Iris pigment epithelial cell (primary cell): ENCODE measurements at regions not wholly inside any gene's neighbourhood (a gene's known extent, or its start where the extent isn't known, plus 50 kb on each side); places are given as distances from the start of the nearest gene placed in this dataset.
"Not testable (repeated sequence)": the region's sequence is repeated elsewhere in the genome, so short reads cannot be mapped to it uniquely, and the experiment has no call there.

ENCODE experiments used
- DNase-seq: peaks from one replicate; pipeline ENCODE4 v3.0.0-alpha.2; 2011; ENCODE audit warnings: low read depth

- no peak for DNase-seq
Measured at GRCh38 chr5:99059685-99060084, 130.9 kb upstream of the CHD1 start.

GRCh38 chr5:99058466-99058865 lies 129.7 kb upstream of the CHD1 start:
- DNase-seq = peak; percentile 9

GRCh38 chr5:99054972-99055371 lies 126.2 kb upstream of the CHD1 start:
- no peak for DNase-seq

- DNase-seq = peak; percentile 28
Measured at GRCh38 chr5:99045871-99046270, 117.1 kb upstream of the CHD1 start.

- not testable (repeated sequence) for DNase-seq
Measured at GRCh38 chr5:99043257-99043656, 114.5 kb upstream of the CHD1 start.

- DNase-seq = peak; percentile 7
Measured at GRCh38 chr5:99037668-99038067, 108.9 kb upstream of the CHD1 start.

- DNase-seq = no peak
Measured at GRCh38 chr5:99035942-99036341, 107.1 kb upstream of the CHD1 start.

GRCh38 chr5:99034336-99034735 lies 105.5 kb upstream of the CHD1 start:
- peak; percentile 68 for DNase-seq

- peak; percentile 9 for DNase-seq
Measured at GRCh38 chr5:99033014-99033900, 104.5 kb upstream of the CHD1 start.

- peak; percentile 86 for DNase-seq
Measured at GRCh38 chr5:99032234-99033013, 103.6 kb upstream of the CHD1 start.

- no peak for DNase-seq
Measured at GRCh38 chr5:99030906-99031440, 102.2 kb upstream of the CHD1 start.

- no peak for DNase-seq
Measured at GRCh38 chr5:99029172-99029571, 100.4 kb upstream of the CHD1 start.

GRCh38 chr5:99028170-99028569 lies 99.4 kb upstream of the CHD1 start:
- not testable (repeated sequence) for DNase-seq

- DNase-seq = peak; percentile 26
Measured at GRCh38 chr5:99025298-99026045, 96.7 kb upstream of the CHD1 start.

- no peak for DNase-seq
Measured at GRCh38 chr5:99023330-99023729, 94.5 kb upstream of the CHD1 start.

GRCh38 chr5:99022250-99022649 lies 93.4 kb upstream of the CHD1 start:
- DNase-seq = no peak

- DNase-seq = no peak
Measured at GRCh38 chr5:99020698-99021048, 91.9 kb upstream of the CHD1 start.

- peak; percentile 85 for DNase-seq
Measured at GRCh38 chr5:99019812-99020697, 91.2 kb upstream of the CHD1 start.

- DNase-seq = peak; percentile 34
Measured at GRCh38 chr5:99019254-99019653, 90.4 kb upstream of the CHD1 start.

- no peak for DNase-seq
Measured at GRCh38 chr5:99010294-99010693, 81.5 kb upstream of the CHD1 start.

- DNase-seq = not testable (repeated sequence)
Measured at GRCh38 chr5:99008009-99008408, 79.2 kb upstream of the CHD1 start.
